HT1080 (cell line): ENCODE measurements at regions not wholly inside any gene's neighbourhood (a gene's known extent, or its start where the extent isn't known, plus 50 kb on each side); places are given as distances from the start of the nearest gene placed in this dataset.
"Not testable (repeated sequence)": the region's sequence is repeated elsewhere in the genome, so short reads cannot be mapped to it uniquely, and the experiment has no call there.

Experiments used
- DNase-seq: peaks from one replicate; pipeline ENCODE4 v3.0.0-alpha.2; 2015; ENCODE audit warnings: low read depth

GRCh38 chr6:79810185-79810705 lies 137.1 kb downstream of the ELOVL4 start:
- no peak for DNase-seq

GRCh38 chr6:79808921-79809320 lies 138.4 kb downstream of the ELOVL4 start:
- DNase-seq: no peak

GRCh38 chr6:79806661-79807060 lies 140.7 kb downstream of the ELOVL4 start:
- DNase-seq: not testable (repeated sequence)

- no peak for DNase-seq
Measured at GRCh38 chr6:79804732-79805131, 142.6 kb downstream of the ELOVL4 start.

GRCh38 chr6:79803917-79804316 lies 143.4 kb downstream of the ELOVL4 start:
- DNase-seq: no peak

- no peak for DNase-seq
Measured at GRCh38 chr6:79802657-79803300, 144.6 kb downstream of the ELOVL4 start.

GRCh38 chr6:79801362-79801761 lies 146.0 kb downstream of the ELOVL4 start:
- DNase-seq: no peak

GRCh38 chr6:79798841-79799240 lies 148.5 kb downstream of the ELOVL4 start:
- DNase-seq: no peak

GRCh38 chr6:79797912-79798311 lies 149.4 kb downstream of the ELOVL4 start:
- no peak for DNase-seq

- no peak for DNase-seq
Measured at GRCh38 chr6:79797163-79797764, 150.1 kb downstream of the ELOVL4 start.

- no peak for DNase-seq
Measured at GRCh38 chr6:79796197-79796596, 151.2 kb downstream of the ELOVL4 start.

- no peak for DNase-seq
Measured at GRCh38 chr6:79789896-79790295, 157.5 kb downstream of the ELOVL4 start.

GRCh38 chr6:79788756-79789155 lies 157.6 kb downstream of the SH3BGRL2 start:
- DNase-seq: no peak

- no peak for DNase-seq
Measured at GRCh38 chr6:79787626-79788025, 156.5 kb downstream of the SH3BGRL2 start.

GRCh38 chr6:79784395-79784753 lies 153.2 kb downstream of the SH3BGRL2 start:
- DNase-seq: no peak

GRCh38 chr6:79783670-79784394 lies 152.7 kb downstream of the SH3BGRL2 start:
- no peak for DNase-seq

- no peak for DNase-seq
Measured at GRCh38 chr6:79782792-79783580, 151.9 kb downstream of the SH3BGRL2 start.

GRCh38 chr6:79781916-79782315 lies 150.8 kb downstream of the SH3BGRL2 start:
- no peak for DNase-seq

GRCh38 chr6:79780881-79781280 lies 149.8 kb downstream of the SH3BGRL2 start:
- no peak for DNase-seq

GRCh38 chr6:79778816-79779215 lies 147.7 kb downstream of the SH3BGRL2 start:
- no peak for DNase-seq

- peak; percentile 66 for DNase-seq
Measured at GRCh38 chr6:79777713-79778579, 146.8 kb downstream of the SH3BGRL2 start.
